Tibial nerve (tissue), 4 donors: ENCODE measurements at regions not wholly inside any gene's neighbourhood (a gene's known extent, or its start where the extent isn't known, plus 50 kb on each side); places are given as distances from the start of the nearest gene placed in this dataset.

Source experiments
- DNase-seq, 2 donors: peaks; one replicate each; pipeline ENCODE4 v3.0.0-alpha.2; 2019; ENCODE audit warnings: low spot score in 2 of 2
- H3K27ac ChIP-seq, 4 donors: fragments of 200-600 bp; sonication (generic) in 3 of 4; one replicate each; pipeline ENCODE4 v1.5.1; 2017 to 2019; ENCODE audit warnings: mild to moderate bottlenecking in 1 of 4
- H3K27me3 ChIP-seq, 2 donors: fragments of 200-600 bp; sonication (generic) in 1 of 2; one replicate each; pipeline versions ENCODE4 v1.5.1 to v1.6.0; 2017 to 2019
- H3K36me3 ChIP-seq, 3 donors: fragments of 200-600 bp; sonication (generic); one replicate each; pipeline ENCODE4 v1.5.1; 2018 to 2019
- H3K4me1 ChIP-seq, 4 donors: fragments of 200-600 bp; sonication (generic) in 3 of 4; one replicate each; pipeline ENCODE4 v1.5.1; 2017 to 2019
- H3K4me3 ChIP-seq, 4 donors: fragments of 200-600 bp; sonication (generic) in 3 of 4; one replicate each; pipeline ENCODE4 v1.5.1; 2017 to 2019; ENCODE audit warnings: mild to moderate bottlenecking in 1 of 4, moderate library complexity in 1 of 4
- H3K9me3 ChIP-seq, 4 donors: fragments of 200-600 bp; sonication (generic) in 3 of 4; one replicate each; pipeline ENCODE4 v1.5.1; 2017 to 2019
- CTCF ChIP-seq, 5 experiments: fragments of 200-600 bp in 3 of 5; fragments of 450-650 bp in 2 of 5; sonication (generic) in 3 of 5; IDR thresholded peaks; one replicate each; pipeline ENCODE4 v1.5.1; 2016 to 2019; ENCODE audit warnings: antibody characterized with exemption in 5 of 5, mild to moderate bottlenecking in 3 of 5, moderate library complexity in 2 of 5
- EP300 ChIP-seq, 2 donors: sonication (generic); formaldehyde crosslinking; IDR thresholded peaks; one replicate each; pipeline ENCODE4 v1.6.1; 2017; ENCODE audit warnings: antibody characterized with exemption in 2 of 2, mild to moderate bottlenecking in 1 of 2
- POLR2A ChIP-seq, 2 donors: fragments of 450-650 bp; IDR thresholded peaks; one replicate each; pipeline ENCODE4 v1.6.1; 2017; ENCODE audit warnings: antibody characterized with exemption in 2 of 2, mild to moderate bottlenecking in 2 of 2, moderate library complexity in 2 of 2
- WGBS, 2 donors: methylation state at CpG; one replicate each; pipeline ENCODE4 v1.1.5; 2018; 5-methylcytosine and 5-hydroxymethylcytosine counted together

- Histone ChIP-seq H3K36me3 (no peaks in the 10 kb centered on the region), H3K27ac (no peak overlapping the region), H3K9me3 (no peaks in the 10 kb centered on the region), H3K4me3 (no peak overlapping the region), H3K27me3 (no peaks in the 10 kb centered on the region), H3K4me1 (no peaks in the 10 kb centered on the region)
- WGBS, 2 donors = 88 to 92% methylated on average over 2 of the region's 2 CpGs
- no peak for TF ChIP-seq EP300 (IDR thresholded peaks at IDR 0.05)
- TF ChIP-seq CTCF (IDR thresholded peaks at IDR 0.05) = no peak
- TF ChIP-seq POLR2A (IDR thresholded peaks at IDR 0.05) = no peak
- no peak for DNase-seq
Observed at GRCh38 chr5:103889500-103890209, 327.1 kb upstream of the NUDT12 start.

- no peak overlapping the region for H3K4me3 ChIP-seq
- no peaks in the 10 kb centered on the region for H3K36me3 ChIP-seq
- H3K27me3 ChIP-seq = no peaks in the 10 kb centered on the region
- H3K27ac ChIP-seq = no peak overlapping the region
- no peak for TF ChIP-seq CTCF (IDR thresholded peaks at IDR 0.05)
- WGBS, 2 donors = 75 to 86% methylated on average over 3 of the region's 3 CpGs
- no peaks in the 10 kb centered on the region for H3K9me3 ChIP-seq
- no peak for DNase-seq
- no peaks in the 10 kb centered on the region for H3K4me1 ChIP-seq
Observed at GRCh38 chr5:103886826-103887225, 324.2 kb upstream of the NUDT12 start.

- TF ChIP-seq EP300 (IDR thresholded peaks at IDR 0.05) = no peak
- no peak for TF ChIP-seq POLR2A (IDR thresholded peaks at IDR 0.05)
- no peak for TF ChIP-seq CTCF (IDR thresholded peaks at IDR 0.05)
- no peaks in the 10 kb centered on the region for H3K9me3 ChIP-seq
- no peak for DNase-seq
- 88 to 96% methylated on average over 1 of the region's 1 CpG for WGBS, 2 donors
- H3K27me3 ChIP-seq = no peaks in the 10 kb centered on the region
- H3K4me3 ChIP-seq = no peak overlapping the region
- no peaks in the 10 kb centered on the region for H3K4me1 ChIP-seq
- no peaks in the 10 kb centered on the region for H3K36me3 ChIP-seq
- no peak overlapping the region for H3K27ac ChIP-seq
Observed at GRCh38 chr5:103883143-103883542, 320.6 kb upstream of the NUDT12 start.

- H3K4me1 ChIP-seq = no peaks in the 10 kb centered on the region
- H3K27me3 ChIP-seq = no peaks in the 10 kb centered on the region
- no peak for DNase-seq
- 87 to 89% methylated on average over 1 of the region's 1 CpG for WGBS, 2 donors
- H3K36me3 ChIP-seq = no peaks in the 10 kb centered on the region
- H3K4me3 ChIP-seq = no peak overlapping the region
- TF ChIP-seq POLR2A (IDR thresholded peaks at IDR 0.05) (no peak), EP300 (IDR thresholded peaks at IDR 0.05) (no peak), CTCF (IDR thresholded peaks at IDR 0.05) (no peak)
- no peaks in the 10 kb centered on the region for H3K9me3 ChIP-seq
- H3K27ac ChIP-seq = no peak overlapping the region
Observed at GRCh38 chr5:103881560-103881959, 319.0 kb upstream of the NUDT12 start.

GRCh38 chr5:103867857-103868598, 305.4 kb upstream of the NUDT12 start:
- no peaks in the 10 kb centered on the region for H3K36me3 ChIP-seq
- no peaks in the 10 kb centered on the region for H3K27me3 ChIP-seq
- no peaks in the 10 kb centered on the region for H3K9me3 ChIP-seq
- TF ChIP-seq POLR2A (IDR thresholded peaks at IDR 0.05) (no peak), CTCF (IDR thresholded peaks at IDR 0.05) (no peak), EP300 (IDR thresholded peaks at IDR 0.05) (no peak)
- H3K4me1 ChIP-seq = no peaks in the 10 kb centered on the region
- DNase-seq = no peak
- 78 to 80% methylated on average over 5 of the region's 5 CpGs for WGBS, 2 donors
- no peak overlapping the region for H3K4me3 ChIP-seq
- no peak overlapping the region for H3K27ac ChIP-seq
